DMS53 (cell line): ENCODE measurements at regions not wholly inside any gene's neighbourhood (a gene's known extent, or its start where the extent isn't known, plus 50 kb on each side); places are given as distances from the start of the nearest gene placed in this dataset.

Experiments used
- DNase-seq: peaks from one replicate; lab custom pipeline; 2025; lab: John Stamatoyannopoulos, UW

GRCh38 chr5:119792161-119792799 lies 162.9 kb downstream of the FAM170A start:
- DNase-seq: no peak

DNA sequence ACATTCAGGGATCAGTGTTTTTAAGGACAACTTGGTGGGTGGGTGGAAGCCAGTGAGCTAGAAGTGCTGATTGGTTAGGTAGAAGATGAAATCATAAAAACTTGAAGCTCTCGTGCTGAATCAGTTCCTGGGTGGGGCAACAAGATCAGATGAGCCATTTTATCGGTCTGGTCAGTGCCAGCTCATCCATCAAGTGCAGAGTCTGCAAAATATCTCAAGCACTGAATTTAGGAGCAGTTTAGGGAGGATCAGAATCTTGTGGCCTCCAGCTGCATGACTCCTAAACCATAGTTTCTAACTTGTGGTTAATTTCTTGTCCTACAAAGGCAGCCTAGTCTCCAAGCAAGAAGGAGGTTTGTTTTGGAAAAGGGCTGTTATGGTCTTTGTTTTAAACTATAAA lies 166.4 kb downstream of the FAM170A start:
- DNase-seq: no peak

DNA sequence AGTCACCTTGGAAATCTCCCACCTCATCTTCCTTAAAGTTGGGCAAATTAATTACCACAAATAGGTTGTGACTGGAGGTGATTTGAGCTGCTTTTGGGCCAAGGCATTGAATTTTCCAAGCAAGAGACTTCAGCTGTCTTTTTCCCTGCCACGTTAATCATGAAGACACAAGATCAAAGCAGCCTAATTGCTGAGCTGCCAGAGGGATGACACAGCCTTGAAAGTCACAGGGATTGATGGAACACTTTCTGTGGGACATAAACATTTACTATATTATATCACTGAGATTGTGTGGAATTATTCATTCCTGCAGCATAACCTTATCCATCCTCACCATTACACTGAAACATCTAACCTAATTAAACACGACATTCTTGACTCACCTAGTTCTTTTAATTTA lies 172.2 kb downstream of the FAM170A start:
- no peak for DNase-seq

DNA sequence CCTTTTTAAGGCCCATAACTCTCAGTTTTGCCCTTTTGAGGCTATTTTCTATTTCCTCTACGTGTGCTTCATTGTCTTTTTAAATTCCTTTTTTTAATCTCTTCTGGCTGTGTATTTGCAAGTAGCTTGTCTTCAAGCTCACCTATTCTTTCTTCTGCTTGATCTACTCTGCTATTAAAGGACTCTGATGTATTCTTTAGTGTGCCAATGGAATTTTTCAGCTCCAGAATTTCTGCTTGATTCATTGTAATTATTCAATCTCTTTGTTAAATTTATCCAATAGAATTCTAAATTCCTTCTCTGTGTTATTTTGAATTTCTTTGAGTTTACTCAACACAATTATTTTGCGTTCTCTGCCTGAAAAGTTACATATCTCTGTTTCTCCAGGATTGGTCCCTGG lies 178.7 kb downstream of the FAM170A start:
- no peak for DNase-seq

- peak; percentile 7 for DNase-seq
These were observed 179.1 kb downstream of the FAM170A start for GRCh38 chr5:119808474-119808873.

DNA sequence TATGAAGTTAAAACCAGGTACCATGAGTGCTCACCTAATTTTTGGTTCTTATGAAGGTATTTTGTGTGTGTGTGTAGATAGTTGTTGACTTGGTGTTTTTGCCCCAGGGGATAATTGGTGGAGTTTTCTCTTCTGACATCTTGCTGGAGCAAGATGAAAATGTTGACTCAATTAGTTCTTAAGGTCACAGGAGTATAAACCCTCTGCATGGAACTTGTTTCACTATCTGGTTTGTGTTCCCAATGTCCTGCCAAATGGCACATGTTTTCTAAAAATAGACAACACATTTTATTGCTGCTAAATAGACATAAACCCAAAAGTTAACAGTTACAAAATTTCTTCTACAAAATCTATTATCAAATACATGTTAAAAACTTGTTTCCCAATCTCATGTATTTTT lies 180.9 kb downstream of the FAM170A start:
- no peak for DNase-seq

GRCh38 chr5:119811458-119811857 lies 182.1 kb downstream of the FAM170A start:
- DNase-seq: no peak

GRCh38 chr5:119814655-119815054 lies 185.3 kb downstream of the FAM170A start:
- DNase-seq: no peak

- no peak for DNase-seq
These were observed 186.7 kb downstream of the FAM170A start for GRCh38 chr5:119816055-119816454.

GRCh38 chr5:119820016-119820415 lies 190.7 kb downstream of the FAM170A start:
- DNase-seq: no peak

- DNase-seq: no peak
These were observed 191.2 kb downstream of the FAM170A start for GRCh38 chr5:119820608-119821007.

- no peak for DNase-seq
These were observed 199.2 kb downstream of the FAM170A start for GRCh38 chr5:119828541-119828940.

GRCh38 chr5:119829341-119829740 lies 200.0 kb downstream of the FAM170A start:
- no peak for DNase-seq

DNA sequence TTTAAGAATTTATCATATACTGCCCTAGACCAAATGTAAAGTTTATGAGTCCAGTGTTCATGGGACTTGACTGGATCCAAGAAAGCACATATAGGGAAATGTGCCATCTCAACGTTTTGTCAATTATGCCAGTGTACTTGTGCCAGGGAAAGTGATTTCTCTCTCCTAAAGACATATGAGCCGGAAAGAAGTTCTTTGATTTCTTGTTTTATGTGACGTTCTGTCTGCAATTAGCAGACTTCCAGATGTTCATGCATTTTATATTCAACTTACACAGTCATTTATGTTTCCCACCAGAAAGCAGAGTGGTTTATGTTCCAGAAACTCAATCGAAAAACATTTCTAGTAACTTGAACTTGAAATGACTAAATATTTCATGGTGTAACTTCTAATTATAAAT lies 203.8 kb downstream of the FAM170A start:
- no peak for DNase-seq

DNA sequence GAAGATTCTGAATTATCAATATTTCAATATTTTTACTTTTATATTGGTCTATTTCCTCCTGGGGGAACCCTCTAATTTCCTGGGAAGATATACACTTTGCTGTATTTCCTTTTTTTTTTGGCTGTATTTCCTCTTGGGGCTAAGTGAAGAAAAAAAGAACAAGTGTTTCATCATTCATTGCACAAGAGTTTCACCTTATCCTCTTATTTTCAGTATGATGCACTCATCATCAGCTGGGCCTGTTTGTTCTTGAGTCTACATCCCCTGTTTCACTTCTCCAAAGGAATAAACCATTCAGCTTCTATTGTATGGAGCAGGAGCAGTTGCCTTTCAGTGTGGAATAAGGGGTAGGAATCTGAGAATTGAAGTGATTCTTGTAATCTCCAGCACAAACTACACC lies 210.8 kb downstream of the FAM170A start:
- no peak for DNase-seq

GRCh38 chr5:119852140-119852539 lies 222.8 kb downstream of the FAM170A start:
- no peak for DNase-seq

DNA sequence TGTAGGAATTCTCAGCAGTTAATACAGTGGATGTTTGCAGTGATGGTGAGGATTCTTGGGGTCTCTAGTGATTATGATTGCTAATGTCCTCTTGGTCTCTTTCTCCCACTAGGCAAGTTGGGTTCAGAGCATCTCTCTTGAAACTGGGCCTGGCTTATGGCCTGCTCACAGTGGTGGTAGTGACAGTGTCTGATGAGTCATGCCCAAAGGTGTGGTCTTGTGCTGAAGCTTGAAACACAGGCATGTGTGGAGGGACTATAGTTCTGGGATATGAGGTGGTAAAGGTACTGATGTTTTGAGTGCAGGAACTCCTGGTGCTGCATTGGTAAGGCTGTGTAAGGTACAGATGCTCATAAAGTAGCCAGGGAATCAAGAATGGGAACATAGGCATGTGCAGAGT lies 231.1 kb downstream of the FAM170A start:
- peak; percentile 15 for DNase-seq

GRCh38 chr5:119862619-119863018 lies 233.3 kb downstream of the FAM170A start:
- no peak for DNase-seq

DNA sequence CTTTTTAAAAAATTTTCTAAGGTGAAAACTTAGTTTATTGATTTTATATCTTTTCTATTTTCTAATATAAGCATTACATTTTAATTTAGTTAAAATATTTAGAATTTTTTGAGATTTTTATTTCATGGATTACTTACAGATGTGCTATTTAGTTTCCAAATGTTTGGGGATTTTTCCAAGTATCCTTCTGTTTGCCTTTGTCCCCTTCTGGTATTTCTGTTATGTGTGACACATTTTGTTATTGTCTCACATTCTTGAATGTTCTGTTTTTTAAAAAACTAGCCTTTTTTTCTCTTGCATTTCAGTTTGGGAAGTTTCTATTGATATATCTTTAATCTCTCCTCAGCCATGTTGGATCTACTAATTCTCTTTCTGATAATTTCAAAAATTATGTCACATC lies 234.9 kb downstream of the FAM170A start:
- DNase-seq: no peak

- no peak for DNase-seq
These were observed 244.3 kb downstream of the FAM170A start for GRCh38 chr5:119873611-119874010.

DNA sequence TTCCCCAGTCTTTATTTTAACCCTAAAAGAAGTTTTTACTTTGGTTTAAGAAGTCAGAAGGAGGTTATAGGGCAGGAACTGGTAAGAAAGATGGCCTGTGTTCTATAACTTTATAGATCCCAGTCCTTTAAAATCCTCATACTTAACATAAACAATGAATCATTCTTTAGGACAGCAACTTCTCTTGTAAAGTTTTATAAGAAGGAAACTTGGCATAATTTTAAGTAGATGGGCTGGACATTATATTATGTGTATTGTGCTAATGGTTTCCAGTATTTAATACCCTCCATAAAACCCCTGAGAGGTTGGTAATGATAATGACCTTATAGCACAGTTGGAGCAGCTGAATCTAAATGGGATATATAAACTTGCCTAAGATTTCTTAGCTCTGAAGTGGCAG lies 247.2 kb downstream of the FAM170A start:
- DNase-seq: no peak

- peak; percentile 69 for DNase-seq
These were observed 249.4 kb downstream of the FAM170A start for GRCh38 chr5:119878712-119879111.

- no peak for DNase-seq
These were observed 250.1 kb downstream of the FAM170A start for GRCh38 chr5:119879446-119879845.

DNA sequence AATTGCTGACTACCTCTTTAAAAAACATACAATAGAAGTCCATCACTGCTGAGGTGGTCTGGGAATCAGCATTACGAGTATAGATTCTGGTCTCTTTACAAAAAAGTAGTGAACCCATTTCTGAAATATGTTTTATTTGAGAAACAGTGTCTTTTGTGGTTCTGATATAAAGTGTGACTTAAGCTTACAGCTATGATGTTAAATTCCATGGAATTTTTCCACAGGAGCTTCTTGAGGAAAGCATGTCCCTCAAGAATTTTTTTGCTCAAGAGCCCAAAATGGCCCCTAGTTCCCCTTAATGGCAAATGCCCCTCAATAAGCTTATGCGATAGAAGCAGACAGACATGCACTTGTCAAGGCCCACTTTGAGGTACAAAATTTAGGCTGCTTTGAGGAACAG lies 265.7 kb downstream of the FAM170A start:
- no peak for DNase-seq
